ENCODE measurements at regions not wholly inside any gene's neighbourhood (a gene's known extent, or its start where the extent isn't known, plus 50 kb on each side); places are given as distances from the start of the nearest gene placed in this dataset.
"Not testable (repeated sequence)": the region's sequence is repeated elsewhere in the genome, so short reads cannot be mapped to it uniquely, and the experiment has no call there.

- no peak for DNase-seq (ENCODE audit: low spot score)
Observed at GRCh38 chr3:166324401-166324800, 487.2 kb upstream of the BCHE start.

GRCh38 chr3:166322391-166322790, 485.2 kb upstream of the BCHE start:
- DNase-seq (ENCODE audit: low spot score), result no peak

GRCh38 chr3:166307756-166308350, 470.6 kb upstream of the BCHE start:
- no peak for DNase-seq (ENCODE audit: low spot score)

GRCh38 chr3:166304584-166304983, 467.4 kb upstream of the BCHE start:
- peak; percentile 17 for DNase-seq (ENCODE audit: low spot score)

- no peak for DNase-seq (ENCODE audit: low spot score)
Observed at GRCh38 chr3:166303681-166304080, 466.5 kb upstream of the BCHE start.

GRCh38 chr3:166302331-166302730, 465.1 kb upstream of the BCHE start:
- no peak for DNase-seq (ENCODE audit: low spot score)

- DNase-seq (ENCODE audit: low spot score), result no peak
Observed at GRCh38 chr3:166296179-166296783, 459.1 kb upstream of the BCHE start.

GRCh38 chr3:166291186-166291955, 454.1 kb upstream of the BCHE start:
- DNase-seq (ENCODE audit: low spot score), result peak; percentile 16

GRCh38 chr3:166285001-166285400, 447.8 kb upstream of the BCHE start:
- DNase-seq (ENCODE audit: low spot score), result peak; percentile 21

- DNase-seq (ENCODE audit: low spot score), result peak; percentile 75
Observed at GRCh38 chr3:166283840-166284239, 446.6 kb upstream of the BCHE start.

GRCh38 chr3:166282931-166283330, 445.7 kb upstream of the BCHE start:
- DNase-seq (ENCODE audit: low spot score), result no peak

- peak; percentile 23 for DNase-seq (ENCODE audit: low spot score)
Observed at GRCh38 chr3:166279636-166280035, 442.4 kb upstream of the BCHE start.

GRCh38 chr3:166275024-166275390, 437.8 kb upstream of the BCHE start:
- peak; percentile 19 for DNase-seq (ENCODE audit: low spot score)

- DNase-seq (ENCODE audit: low spot score), result peak; percentile 19
Observed at GRCh38 chr3:166274351-166275023, 437.3 kb upstream of the BCHE start.

- DNase-seq (ENCODE audit: low spot score), result no peak
Observed at GRCh38 chr3:166270429-166270828, 433.2 kb upstream of the BCHE start.

GRCh38 chr3:166265153-166265552, 427.9 kb upstream of the BCHE start:
- DNase-seq (ENCODE audit: low spot score), result no peak

GRCh38 chr3:166263460-166263859, 426.2 kb upstream of the BCHE start:
- DNase-seq (ENCODE audit: low spot score), result no peak

- DNase-seq (ENCODE audit: low spot score), result not testable (repeated sequence)
Observed at GRCh38 chr3:166258293-166258850, 421.1 kb upstream of the BCHE start.

- no peak for DNase-seq (ENCODE audit: low spot score)
Observed at GRCh38 chr3:166257715-166258114, 420.5 kb upstream of the BCHE start.

- DNase-seq (ENCODE audit: low spot score), result no peak
Observed at GRCh38 chr3:166248784-166249183, 411.6 kb upstream of the BCHE start.

GRCh38 chr3:166243511-166243910, 406.3 kb upstream of the BCHE start:
- DNase-seq (ENCODE audit: low spot score), result no peak

- DNase-seq (ENCODE audit: low spot score), result no peak
Observed at GRCh38 chr3:166223120-166223519, 385.9 kb upstream of the BCHE start.

Measured in A172 (cell line).